H9 (cell line): ENCODE measurements at regions not wholly inside any gene's neighbourhood (a gene's known extent, or its start where the extent isn't known, plus 50 kb on each side); places are given as distances from the start of the nearest gene placed in this dataset.

Experiments
- DNase-seq: peaks from one replicate; pipeline ENCODE4 v3.0.0-alpha.2; 2017
- H2AFZ ChIP-seq: one replicate; pipeline ENCODE4 v1.6.1; 2013; ENCODE audit warnings: mild to moderate bottlenecking, low read length, control low read depth, moderate library complexity
- H2AK5ac ChIP-seq: 2 replicates; pipeline ENCODE4 v1.6.1; 2013; ENCODE audit warnings: low read length, control low read depth, mixed read lengths; ENCODE audit not compliant: insufficient read length
- H2BK120ac ChIP-seq: one replicate; pipeline ENCODE4 v1.6.1; 2013; ENCODE audit warnings: low read depth, mild to moderate bottlenecking, low read length, control low read depth, inconsistent platforms; ENCODE audit not compliant: poor library complexity, severe bottlenecking
- H2BK12ac ChIP-seq: 2 replicates; pipeline ENCODE4 v1.6.1; 2013; ENCODE audit warnings: low read length, control low read depth, mixed read lengths, low read depth; ENCODE audit not compliant: insufficient read length
- H2BK15ac ChIP-seq: 2 replicates; pipeline ENCODE4 v1.6.1; 2013; ENCODE audit warnings: low read depth, low read length, control low read depth
- H2BK20ac ChIP-seq: one replicate; pipeline ENCODE4 v1.6.1; 2013; ENCODE audit warnings: low read depth, mild to moderate bottlenecking, low read length, control low read depth, inconsistent platforms; ENCODE audit not compliant: poor library complexity, severe bottlenecking
- H2BK5ac ChIP-seq: 2 replicates; pipeline ENCODE4 v1.6.1; 2013; ENCODE audit warnings: low read length, control low read depth, mixed read lengths; ENCODE audit not compliant: insufficient read length
- H3K14ac ChIP-seq: 2 replicates; pipeline ENCODE4 v1.6.1; 2013; ENCODE audit warnings: low read length, control low read depth; ENCODE audit not compliant: insufficient read depth
- H3K18ac ChIP-seq: 2 replicates; pipeline ENCODE4 v1.6.1; 2013; ENCODE audit warnings: low read depth, mild to moderate bottlenecking, mixed read lengths, low read length, control low read depth; ENCODE audit not compliant: insufficient read length
- H3K23ac ChIP-seq: 2 replicates; pipeline ENCODE4 v1.6.1; 2013; ENCODE audit warnings: low read length, control low read depth, mixed read lengths, low read depth; ENCODE audit not compliant: insufficient read length
- H3K23me2 ChIP-seq: 2 replicates; pipeline ENCODE4 v1.6.1; 2013; ENCODE audit warnings: low read depth, mild to moderate bottlenecking, mixed read lengths, low read length, control low read depth; ENCODE audit not compliant: insufficient read length, poor library complexity, severe bottlenecking
- H3K27ac ChIP-seq: 2 replicates; pipeline ENCODE4 v1.5.1; 2013; ENCODE audit warnings: low read length, control low read depth, mixed read lengths, low read depth; ENCODE audit not compliant: insufficient read length
- H3K27me3 ChIP-seq: 2 replicates; pipeline ENCODE4 v1.6.1; 2013; ENCODE audit warnings: low read length, control low read depth, inconsistent platforms; ENCODE audit not compliant: insufficient read depth
- H3K4ac ChIP-seq: 2 replicates; pipeline ENCODE4 v1.6.1; 2013; ENCODE audit warnings: low read depth, mild to moderate bottlenecking, control low read depth, inconsistent platforms, low read length, moderate library complexity
- H3K4me1 ChIP-seq: 2 replicates; pipeline ENCODE4 v1.6.1; 2013; ENCODE audit warnings: low read length, control low read depth, inconsistent platforms; ENCODE audit not compliant: insufficient read depth
- H3K4me2 ChIP-seq: 2 replicates; pipeline ENCODE4 v1.6.1; 2013; ENCODE audit warnings: low read length, control low read depth, mixed read lengths; ENCODE audit not compliant: insufficient read length, insufficient read depth
- H3K56ac ChIP-seq: 2 replicates; pipeline ENCODE4 v1.6.1; 2013; ENCODE audit warnings: low read depth, mild to moderate bottlenecking, mixed read lengths, low read length, control low read depth; ENCODE audit not compliant: insufficient read length
- H3K79me1 ChIP-seq: 2 replicates; pipeline ENCODE4 v1.6.1; 2013; ENCODE audit warnings: low read depth, mild to moderate bottlenecking, moderate library complexity, low read length, control low read depth, inconsistent platforms; ENCODE audit not compliant: insufficient read depth, poor library complexity, severe bottlenecking
- H3K79me2 ChIP-seq: 2 replicates; pipeline ENCODE4 v1.6.1; 2013; ENCODE audit warnings: low read length, control low read depth, inconsistent platforms; ENCODE audit not compliant: insufficient read depth
- H3K9ac ChIP-seq: 2 replicates; pipeline ENCODE4 v1.6.1; 2013; ENCODE audit warnings: low read length, control low read depth, mixed read lengths; ENCODE audit not compliant: insufficient read length; ENCODE audit errors: extremely low read depth
- H3K9me3 ChIP-seq: one replicate; pipeline ENCODE4 v1.6.1; 2013; ENCODE audit warnings: low read depth, low read length, inconsistent platforms; ENCODE audit not compliant: control insufficient read depth
- H3T11ph ChIP-seq: one replicate; pipeline ENCODE4 v1.6.1; 2013; ENCODE audit warnings: mild to moderate bottlenecking, low read length, control low read depth, inconsistent platforms
- H4K20me1 ChIP-seq: one replicate; pipeline ENCODE4 v1.6.1; 2013; ENCODE audit not compliant: control insufficient read depth, insufficient read length, insufficient read depth
- H4K5ac ChIP-seq: 2 replicates; pipeline ENCODE4 v1.6.1; 2013; ENCODE audit warnings: low read depth, mild to moderate bottlenecking, mixed read lengths, low read length, control low read depth; ENCODE audit not compliant: insufficient read length
- H4K8ac ChIP-seq: replicated peaks from 2 replicates; pipeline ENCODE4 v1.6.1; 2013; ENCODE audit warnings: low read length, control low read depth, mixed read lengths, low read depth; ENCODE audit not compliant: insufficient read length
- H4K91ac ChIP-seq: 2 replicates; pipeline ENCODE4 v1.6.1; 2013; ENCODE audit warnings: low read depth, mild to moderate bottlenecking, moderate library complexity, mixed read lengths, low read length, control low read depth; ENCODE audit not compliant: insufficient read length
- H3K27ac Mint-ChIP-seq, 3 experiments: 2 replicates in 2 of 3; 3 replicates in 1 of 3; pipeline ENCODE4 v1.8.0; 2020 to 2021; ENCODE audit warnings: mixed read lengths in 3 of 3, mild to moderate bottlenecking in 1 of 3, moderate library complexity in 1 of 3
- H3K27me3 Mint-ChIP-seq: 2 replicates; pipeline ENCODE4 v1.8.0; 2021; ENCODE audit warnings: low read depth, mild to moderate bottlenecking, moderate library complexity, mixed read lengths
- H3K36me3 Mint-ChIP-seq, 3 experiments: 2 replicates in 2 of 3; 3 replicates in 1 of 3; pipeline ENCODE4 v1.8.0; 2020 to 2021; ENCODE audit warnings: low read depth in 3 of 3, mixed read lengths in 3 of 3; ENCODE audit not compliant: insufficient read depth in 1 of 3
- H3K4me1 Mint-ChIP-seq, 2 experiments: 2 replicates each; pipeline ENCODE4 v1.8.0; 2020; ENCODE audit warnings: mixed read lengths in 2 of 2
- H3K4me3 Mint-ChIP-seq, 2 experiments: 2 replicates in 1 of 2; 3 replicates in 1 of 2; pipeline ENCODE4 v1.8.0; 2020 to 2021; ENCODE audit warnings: mild to moderate bottlenecking in 2 of 2, mixed read lengths in 2 of 2, moderate library complexity in 1 of 2
- H3K9me3 Mint-ChIP-seq, 2 experiments: 2 replicates in 1 of 2; 3 replicates in 1 of 2; pipeline ENCODE4 v1.8.0; 2020; ENCODE audit warnings: mild to moderate bottlenecking in 2 of 2, mixed read lengths in 2 of 2, moderate library complexity in 1 of 2
- CTCF ChIP-seq: fragments of 200-600 bp; sonication (generic); conservative IDR thresholded peaks from 3 replicates; pipeline ENCODE4 v1.8.0; 2021; ENCODE audit warnings: antibody characterized with exemption, mild to moderate bottlenecking
- whole genome bisulfite sequencing: extraction: QIAGEN DNeasy Blood & Tissue Kit; methylation state at CpG from one replicate; pipeline ENCODE4 v1.1.7; 2013; ENCODE audit warnings: missing lambda C conversion rate, low lambda C conversion rate, mixed read lengths; ENCODE audit not compliant: insufficient read length; ENCODE audit errors: extremely low coverage; 5-methylcytosine and 5-hydroxymethylcytosine counted together

GRCh38 chr11:28488336-28488735 is 380.1 kb downstream of the METTL15 start:
- Histone ChIP-seq H3K23me2 (no peaks in the 10 kb centered on the region), H3T11ph (no peak overlapping the region), H3K9me3 (no peaks in the 10 kb centered on the region), H2BK15ac (no peak overlapping the region), H3K27me3 (no peaks in the 10 kb centered on the region), H4K8ac (no peak overlapping the region), H4K91ac (no peak overlapping the region), H3K9ac (no peak overlapping the region), H3K4me1 (no peaks in the 10 kb centered on the region), H2BK12ac (no peak overlapping the region), H3K18ac (no peak overlapping the region), H3K4me2 (no peak overlapping the region), H3K23ac (no peak overlapping the region), H3K79me1 (no peaks in the 10 kb centered on the region), H3K79me2 (no peaks in the 10 kb centered on the region), H4K5ac (no peak overlapping the region), H2BK20ac (no peak overlapping the region), H3K14ac (no peak overlapping the region), H2AK5ac (no peak overlapping the region), H2BK5ac (no peak overlapping the region), H2BK120ac (no peak overlapping the region), H4K20me1 (no peaks in the 10 kb centered on the region), H3K56ac (no peak overlapping the region), H3K4ac (no peak overlapping the region), H3K27ac (no peak overlapping the region), H2AFZ (no peak overlapping the region)
- Mint-ChIP-seq H3K9me3 (no peaks in the 10 kb centered on the region), H3K27ac (no peak overlapping the region), H3K36me3 (no peaks in the 10 kb centered on the region), H3K4me1 (no peaks in the 10 kb centered on the region), H3K4me3 (no peak overlapping the region), H3K27me3 (no peaks in the 10 kb centered on the region)
- no peak for TF ChIP-seq CTCF
- no peak for DNase-seq
- no CpG with 5 or more reads among the region's 1 CpG for WGBS
